ENCODE measurements at regions not wholly inside any gene's neighbourhood (a gene's known extent, or its start where the extent isn't known, plus 50 kb on each side); places are given as distances from the start of the nearest gene placed in this dataset.

GRCh38 chr5:130331332-130331731 lies 427.1 kb downstream of the CHSY3 start (continued):
- no peak for TF ChIP-seq CHD7 (IDR thresholded peaks at IDR 0.05; ENCODE audit: insufficient replicate concordance, low read length)
- no peak for TF ChIP-seq HDAC6 (IDR thresholded peaks at IDR 0.05; ENCODE audit: low read depth, low read length)
- no peak for TF ChIP-seq POU5F1 (IDR thresholded peaks at IDR 0.05; ENCODE audit: low read depth, low read length)
- no peak for TF ChIP-seq YY1 (IDR thresholded peaks at IDR 0.05; ENCODE audit: low read depth, low read length)
- no peak for TF ChIP-seq SIN3A (conservative IDR thresholded peaks at IDR 0.05 in 1 of 2, IDR thresholded peaks at IDR 0.05 in 1 of 2; ENCODE audit: low read depth in 1 of 2, low read length in 2 of 2)

Data from H1 (cell line).